ENCODE measurements at regions not wholly inside any gene's neighbourhood (a gene's known extent, or its start where the extent isn't known, plus 50 kb on each side); places are given as distances from the start of the nearest gene placed in this dataset.
"Not testable (repeated sequence)": the region's sequence is repeated elsewhere in the genome, so short reads cannot be mapped to it uniquely, and the experiment has no call there.

- no peak for DNase-seq
- Mint-ChIP-seq H3K4me3 (no peak overlapping the region), H3K27ac (no peak overlapping the region), H3K4me1 (no peaks in the 10 kb centered on the region), H3K27me3 (ENCODE audit: low read depth in 3 of 3) (no peaks in the 10 kb centered on the region), H3K36me3 (no peaks in the 10 kb centered on the region), H3K9me3 (peaks cover 0 to 19% (median 9%) of the 10 kb centered on the region in 6 donors)
Measured at GRCh38 chr5:123950701-123951581, 439.0 kb downstream of the CSNK1G3 start.

- DNase-seq = no peak
- no peaks in the 10 kb centered on the region for H3K36me3 Mint-ChIP-seq
- H3K4me3 Mint-ChIP-seq = no peak overlapping the region
- H3K27me3 Mint-ChIP-seq (ENCODE audit: low read depth in 3 of 3) = no peaks in the 10 kb centered on the region
- peaks cover 0 to 22% (median 6%) of the 10 kb centered on the region in 6 donors for H3K9me3 Mint-ChIP-seq
- no peaks in the 10 kb centered on the region for H3K4me1 Mint-ChIP-seq
- H3K27ac Mint-ChIP-seq = no peak overlapping the region
Measured at GRCh38 chr5:123949807-123950340, 437.9 kb downstream of the CSNK1G3 start.

- H3K27ac Mint-ChIP-seq = no peak overlapping the region
Measured at GRCh38 chr5:123949043-123949804, 437.2 kb downstream of the CSNK1G3 start.

GRCh38 chr5:123947797-123948196 is 435.8 kb downstream of the CSNK1G3 start:
- Mint-ChIP-seq H3K27ac (no peak overlapping the region), H3K9me3 (peaks cover 1 to 24% (median 7%) of the 10 kb centered on the region in 6 donors), H3K4me1 (no peaks in the 10 kb centered on the region), H3K27me3 (ENCODE audit: low read depth in 3 of 3) (no peaks in the 10 kb centered on the region), H3K4me3 (no peak overlapping the region), H3K36me3 (no peaks in the 10 kb centered on the region)
- DNase-seq = no peak

More at GRCh38 chr5:123949043-123949804, 437.2 kb downstream of the CSNK1G3 start:
- Mint-ChIP-seq H3K4me3 (no peak overlapping the region), H3K4me1 (no peaks in the 10 kb centered on the region), H3K9me3 (peaks cover 0 to 22% (median 7%) of the 10 kb centered on the region in 6 donors), H3K27me3 (ENCODE audit: low read depth in 3 of 3) (no peaks in the 10 kb centered on the region), H3K36me3 (no peaks in the 10 kb centered on the region)
- DNase-seq = no peak

- Mint-ChIP-seq H3K9me3 (peaks cover 4 to 27% (median 8%) of the 10 kb centered on the region in 6 donors), H3K27ac (no peak overlapping the region), H3K36me3 (no peaks in the 10 kb centered on the region), H3K4me3 (no peak overlapping the region), H3K27me3 (ENCODE audit: low read depth in 3 of 3) (no peaks in the 10 kb centered on the region), H3K4me1 (no peaks in the 10 kb centered on the region)
- DNase-seq = no peak
Measured at GRCh38 chr5:123945548-123945947, 433.6 kb downstream of the CSNK1G3 start.

GRCh38 chr5:123943151-123943550 is 431.2 kb downstream of the CSNK1G3 start:
- Mint-ChIP-seq H3K4me1 (no peaks in the 10 kb centered on the region), H3K4me3 (no peak overlapping the region), H3K27ac (no peak overlapping the region), H3K9me3 (peaks cover 4 to 23% (median 8%) of the 10 kb centered on the region in 6 donors), H3K36me3 (no peaks in the 10 kb centered on the region), H3K27me3 (ENCODE audit: low read depth in 3 of 3) (no peaks in the 10 kb centered on the region)
- DNase-seq = no peak

- no peak overlapping the region for H3K4me3 Mint-ChIP-seq
- H3K9me3 Mint-ChIP-seq = peaks cover 6 to 21% (median 14%) of the 10 kb centered on the region in 6 donors
- H3K4me1 Mint-ChIP-seq = no peaks in the 10 kb centered on the region
- H3K27ac Mint-ChIP-seq = no peak overlapping the region
- no peak for DNase-seq
- no peaks in the 10 kb centered on the region for H3K36me3 Mint-ChIP-seq
- H3K27me3 Mint-ChIP-seq (ENCODE audit: low read depth in 3 of 3) = no peaks in the 10 kb centered on the region
Measured at GRCh38 chr5:123940416-123940815, 428.4 kb downstream of the CSNK1G3 start.

- Mint-ChIP-seq H3K27ac (no peak overlapping the region), H3K36me3 (no peaks in the 10 kb centered on the region), H3K9me3 (peaks cover 2 to 18% (median 10%) of the 10 kb centered on the region in 6 donors), H3K4me3 (no peak overlapping the region), H3K4me1 (no peaks in the 10 kb centered on the region), H3K27me3 (ENCODE audit: low read depth in 3 of 3) (no peaks in the 10 kb centered on the region)
- peak in 1 of 3 donors; percentile 2 for DNase-seq
Measured at GRCh38 chr5:123937230-123937629, 425.3 kb downstream of the CSNK1G3 start.

GRCh38 chr5:123936548-123936947 is 424.6 kb downstream of the CSNK1G3 start:
- peaks cover 2 to 17% (median 10%) of the 10 kb centered on the region in 6 donors for H3K9me3 Mint-ChIP-seq
- no peaks in the 10 kb centered on the region for H3K4me1 Mint-ChIP-seq
- H3K27me3 Mint-ChIP-seq (ENCODE audit: low read depth in 3 of 3) = no peaks in the 10 kb centered on the region
- H3K4me3 Mint-ChIP-seq = no peak overlapping the region
- no peak overlapping the region for H3K27ac Mint-ChIP-seq
- no peaks in the 10 kb centered on the region for H3K36me3 Mint-ChIP-seq
- DNase-seq = no peak

- H3K9me3 Mint-ChIP-seq = peaks cover 2 to 13% (median 10%) of the 10 kb centered on the region in 6 donors
- DNase-seq; H3K27me3 Mint-ChIP-seq (ENCODE audit: low read depth in 3 of 3); H3K4me3 Mint-ChIP-seq; H3K27ac Mint-ChIP-seq; H3K36me3 Mint-ChIP-seq; H3K4me1 Mint-ChIP-seq: not testable (repeated sequence)
Measured at GRCh38 chr5:123933812-123934211, 421.8 kb downstream of the CSNK1G3 start.

- DNase-seq = no peak
- Mint-ChIP-seq H3K27me3 (ENCODE audit: low read depth in 3 of 3) (peaks cover 0 to 2% (median 0%) of the 10 kb centered on the region in 3 donors), H3K36me3 (no peaks in the 10 kb centered on the region), H3K27ac (no peak overlapping the region), H3K9me3 (peaks cover 0 to 23% (median 2%) of the 10 kb centered on the region in 6 donors), H3K4me3 (no peak overlapping the region), H3K4me1 (no peaks in the 10 kb centered on the region)
Measured at GRCh38 chr5:123929055-123929474, 417.1 kb downstream of the CSNK1G3 start.

GRCh38 chr5:123928401-123928800 is 416.4 kb downstream of the CSNK1G3 start:
- H3K4me3 Mint-ChIP-seq = no peak overlapping the region
- no peak for DNase-seq
- H3K27me3 Mint-ChIP-seq (ENCODE audit: low read depth in 3 of 3) = peaks cover 0 to 2% (median 0%) of the 10 kb centered on the region in 3 donors
- H3K9me3 Mint-ChIP-seq = peaks cover 0 to 23% (median 2%) of the 10 kb centered on the region in 6 donors
- H3K27ac Mint-ChIP-seq = no peak overlapping the region
- no peaks in the 10 kb centered on the region for H3K4me1 Mint-ChIP-seq
- no peaks in the 10 kb centered on the region for H3K36me3 Mint-ChIP-seq

- Mint-ChIP-seq H3K27ac (no peak overlapping the region), H3K9me3 (peaks cover 0 to 7% (median 5%) of the 10 kb centered on the region in 6 donors), H3K4me3 (no peak overlapping the region)
Measured at GRCh38 chr5:123921193-123921592, 409.2 kb downstream of the CSNK1G3 start.

More at GRCh38 chr5:123921193-123921592, 409.2 kb downstream of the CSNK1G3 start:
- peaks cover 0 to 2% (median 2%) of the 10 kb centered on the region in 3 donors for H3K27me3 Mint-ChIP-seq (ENCODE audit: low read depth in 3 of 3)
- H3K36me3 Mint-ChIP-seq = no peaks in the 10 kb centered on the region
- H3K4me1 Mint-ChIP-seq = no peaks in the 10 kb centered on the region
- DNase-seq = no peak

Data from immature natural killer cell (primary cell).